ENCODE measurements at regions not wholly inside any gene's neighbourhood (a gene's known extent, or its start where the extent isn't known, plus 50 kb on each side); places are given as distances from the start of the nearest gene placed in this dataset.
"Not testable (repeated sequence)": the region's sequence is repeated elsewhere in the genome, so short reads cannot be mapped to it uniquely, and the experiment has no call there.

GRCh38 chr17:6373599-6373998 is 61.3 kb downstream of the AIPL1 start:
- not testable (repeated sequence) for H3K4me3 ChIP-seq (ENCODE audit: low read length); H4K20me1 ChIP-seq (ENCODE audit: control insufficient read depth, insufficient read depth, low read depth, low read length); H3K4me1 ChIP-seq (ENCODE audit: control insufficient read depth, low read length); H3K27me3 ChIP-seq (ENCODE audit: control insufficient read depth, low read length); H3K9me3 ChIP-seq (ENCODE audit: control insufficient read depth, insufficient read depth, low read length); H3K36me3 ChIP-seq (ENCODE audit: control insufficient read depth, low read length); H3K27ac ChIP-seq (ENCODE audit: low read depth, low read length); H3K9me2 ChIP-seq (replicated peaks; ENCODE audit: control insufficient read depth, low read length); H3K79me2 ChIP-seq (ENCODE audit: control insufficient read depth, low read length); H3F3A ChIP-seq (ENCODE audit: control insufficient read depth, insufficient read depth); H3K4me2 ChIP-seq (ENCODE audit: low read length)

GRCh38 chr17:6366221-6366666 is 68.7 kb downstream of the AIPL1 start:
- no peaks in the 10 kb centered on the region for H3K36me3 ChIP-seq (ENCODE audit: control insufficient read depth, low read length)
- H3K4me3 ChIP-seq (ENCODE audit: low read length): no peak overlapping the region
- H3K4me2 ChIP-seq (ENCODE audit: low read length): no peak overlapping the region
- no peak for TF ChIP-seq EZH2phosphoT487 (IDR thresholded peaks at IDR 0.05; ENCODE audit: borderline replicate concordance, low read length)
- no peak for TF ChIP-seq CTCF (IDR thresholded peaks at IDR 0.05; ENCODE audit: low read depth, low read length, poor library complexity, severe bottlenecking)
- no peaks in the 10 kb centered on the region for H3K9me3 ChIP-seq (ENCODE audit: control insufficient read depth, insufficient read depth, low read length)
- H3K27me3 ChIP-seq (ENCODE audit: control insufficient read depth, low read length): peaks cover 4% of the 10 kb centered on the region
- H3K79me2 ChIP-seq (ENCODE audit: control insufficient read depth, low read length): no peaks in the 10 kb centered on the region
- H3K4me1 ChIP-seq (ENCODE audit: control insufficient read depth, low read length): no peaks in the 10 kb centered on the region
- H3K27ac ChIP-seq (ENCODE audit: low read depth, low read length): no peak overlapping the region
- no peaks in the 10 kb centered on the region for H4K20me1 ChIP-seq (ENCODE audit: control insufficient read depth, insufficient read depth, low read depth, low read length)
- no peaks in the 10 kb centered on the region for H3K9me2 ChIP-seq (replicated peaks; ENCODE audit: control insufficient read depth, low read length)
- no peaks in the 10 kb centered on the region for H3F3A ChIP-seq (ENCODE audit: control insufficient read depth, insufficient read depth)

- no peak overlapping the region for H3K4me3 ChIP-seq (ENCODE audit: low read length)
- H3K4me2 ChIP-seq (ENCODE audit: low read length): no peak overlapping the region
- no peaks in the 10 kb centered on the region for H3K9me3 ChIP-seq (ENCODE audit: control insufficient read depth, insufficient read depth, low read length)
- H3K27me3 ChIP-seq (ENCODE audit: control insufficient read depth, low read length): peaks cover 4% of the 10 kb centered on the region
- no peaks in the 10 kb centered on the region for H4K20me1 ChIP-seq (ENCODE audit: control insufficient read depth, insufficient read depth, low read depth, low read length)
- TF ChIP-seq EZH2phosphoT487 (IDR thresholded peaks at IDR 0.05; ENCODE audit: borderline replicate concordance, low read length): no peak
- TF ChIP-seq CTCF (IDR thresholded peaks at IDR 0.05; ENCODE audit: low read depth, low read length, poor library complexity, severe bottlenecking): no peak
- H3K9me2 ChIP-seq (replicated peaks; ENCODE audit: control insufficient read depth, low read length): no peaks in the 10 kb centered on the region
- no peaks in the 10 kb centered on the region for H3K79me2 ChIP-seq (ENCODE audit: control insufficient read depth, low read length)
- no peaks in the 10 kb centered on the region for H3K36me3 ChIP-seq (ENCODE audit: control insufficient read depth, low read length)
- H3F3A ChIP-seq (ENCODE audit: control insufficient read depth, insufficient read depth): no peaks in the 10 kb centered on the region
- no peak overlapping the region for H3K27ac ChIP-seq (ENCODE audit: low read depth, low read length)
- H3K4me1 ChIP-seq (ENCODE audit: control insufficient read depth, low read length): no peaks in the 10 kb centered on the region
Measured at GRCh38 chr17:6365200-6365943, 69.5 kb downstream of the AIPL1 start.

- Histone ChIP-seq H3K9me3 (ENCODE audit: control insufficient read depth, insufficient read depth, low read length) (no peaks in the 10 kb centered on the region), H3K4me3 (ENCODE audit: low read length) (no peak overlapping the region), H3K36me3 (ENCODE audit: control insufficient read depth, low read length) (no peaks in the 10 kb centered on the region), H3K4me2 (ENCODE audit: low read length) (no peak overlapping the region), H3F3A (ENCODE audit: control insufficient read depth, insufficient read depth) (no peaks in the 10 kb centered on the region), H4K20me1 (ENCODE audit: control insufficient read depth, insufficient read depth, low read depth, low read length) (no peaks in the 10 kb centered on the region), H3K4me1 (ENCODE audit: control insufficient read depth, low read length) (no peaks in the 10 kb centered on the region), H3K79me2 (ENCODE audit: control insufficient read depth, low read length) (no peaks in the 10 kb centered on the region), H3K9me2 (replicated peaks; ENCODE audit: control insufficient read depth, low read length) (no peaks in the 10 kb centered on the region), H3K27me3 (ENCODE audit: control insufficient read depth, low read length) (peaks cover 6% of the 10 kb centered on the region), H3K27ac (ENCODE audit: low read depth, low read length) (no peak overlapping the region)
- TF ChIP-seq EZH2phosphoT487 (IDR thresholded peaks at IDR 0.05; ENCODE audit: borderline replicate concordance, low read length): no peak
- TF ChIP-seq CTCF (IDR thresholded peaks at IDR 0.05; ENCODE audit: low read depth, low read length, poor library complexity, severe bottlenecking): no peak
Measured at GRCh38 chr17:6361733-6362132, 73.2 kb downstream of the AIPL1 start.
